ENCODE measurements at regions not wholly inside any gene's neighbourhood (a gene's known extent, or its start where the extent isn't known, plus 50 kb on each side); places are given as distances from the start of the nearest gene placed in this dataset.
A peak's percentile ranks its signal among the peaks of the same experiment; 100 is the strongest.

DNA sequence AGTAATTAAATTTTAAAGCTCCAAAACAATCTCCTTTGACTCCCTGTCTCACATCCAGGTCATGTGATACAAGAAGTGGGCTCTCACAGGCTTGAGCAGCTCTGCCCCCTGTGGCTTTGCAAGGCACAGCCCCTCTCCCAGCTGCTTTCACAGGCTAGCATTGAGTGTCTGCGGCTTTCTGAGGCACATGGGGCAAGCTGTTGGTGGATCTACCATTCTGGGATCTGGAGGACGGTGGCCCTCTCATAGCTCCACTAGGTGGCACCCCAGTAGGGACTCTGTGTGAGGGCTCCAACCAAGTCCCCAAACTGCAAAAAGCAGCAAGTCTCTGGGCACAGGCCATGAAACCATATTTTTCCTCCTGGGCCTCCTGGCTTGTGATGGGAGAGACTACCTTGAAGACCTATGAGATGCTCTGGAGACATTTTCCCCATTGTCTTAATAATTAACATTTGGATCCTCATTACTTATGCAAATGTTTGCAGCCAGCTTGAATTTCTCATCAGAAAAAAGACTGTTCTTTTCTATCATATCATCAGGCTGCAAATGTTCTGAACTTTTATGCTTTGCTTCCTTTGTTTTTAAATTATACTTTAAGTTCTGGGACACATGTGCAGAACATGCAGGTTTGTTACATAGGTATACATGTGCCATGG lies 554.1 kb upstream of the OLFM3 start:
- Histone ChIP-seq H3K4me2 (ENCODE audit: control insufficient read depth, extremely low read depth, insufficient read depth, low read depth, low read length) (no peak overlapping the region), H3K36me3 (ENCODE audit: control insufficient read depth in 2 of 2, extremely low read depth in 1 of 2, insufficient read depth in 2 of 2, low read length in 2 of 2) (no peaks in the 10 kb centered on the region), H3K4me1 (ENCODE audit: control insufficient read depth, extremely low read depth, insufficient read depth, low read length) (no peaks in the 10 kb centered on the region), H3K9me3 (ENCODE audit: control insufficient read depth, low read depth, low read length) (no peaks in the 10 kb centered on the region), H3K4me3 (ENCODE audit: control insufficient read depth in 2 of 3, extremely low read depth in 1 of 3, insufficient read depth in 2 of 3, low read depth in 1 of 3, low read length in 3 of 3) (no peak overlapping the region), H3K9ac (ENCODE audit: control insufficient read depth, extremely low read depth, insufficient read depth, low read length) (no peak overlapping the region), H4K20me1 (ENCODE audit: control insufficient read depth, extremely low read depth, insufficient read depth, low read length) (no peaks in the 10 kb centered on the region), H3K9me1 (ENCODE audit: control insufficient read depth, extremely low read depth, insufficient read depth, low read length) (no peaks in the 10 kb centered on the region), H2AFZ (ENCODE audit: control insufficient read depth, low read length) (no peak overlapping the region), H3K79me2 (ENCODE audit: control insufficient read depth, insufficient read depth, low read length) (no peaks in the 10 kb centered on the region), H3K27me3 (ENCODE audit: control insufficient read depth, extremely low read depth, insufficient read depth, low read length) (no peaks in the 10 kb centered on the region), H3K27ac (ENCODE audit: control insufficient read depth, insufficient read depth, low read length) (no peak overlapping the region)
- dilution Hi-C loops (cut with MboI; ENCODE audit: extremely low pct_ligation_motif_present, low sequenced_read_pairs), result no loop called here
- TF ChIP-seq, protein P1, sequence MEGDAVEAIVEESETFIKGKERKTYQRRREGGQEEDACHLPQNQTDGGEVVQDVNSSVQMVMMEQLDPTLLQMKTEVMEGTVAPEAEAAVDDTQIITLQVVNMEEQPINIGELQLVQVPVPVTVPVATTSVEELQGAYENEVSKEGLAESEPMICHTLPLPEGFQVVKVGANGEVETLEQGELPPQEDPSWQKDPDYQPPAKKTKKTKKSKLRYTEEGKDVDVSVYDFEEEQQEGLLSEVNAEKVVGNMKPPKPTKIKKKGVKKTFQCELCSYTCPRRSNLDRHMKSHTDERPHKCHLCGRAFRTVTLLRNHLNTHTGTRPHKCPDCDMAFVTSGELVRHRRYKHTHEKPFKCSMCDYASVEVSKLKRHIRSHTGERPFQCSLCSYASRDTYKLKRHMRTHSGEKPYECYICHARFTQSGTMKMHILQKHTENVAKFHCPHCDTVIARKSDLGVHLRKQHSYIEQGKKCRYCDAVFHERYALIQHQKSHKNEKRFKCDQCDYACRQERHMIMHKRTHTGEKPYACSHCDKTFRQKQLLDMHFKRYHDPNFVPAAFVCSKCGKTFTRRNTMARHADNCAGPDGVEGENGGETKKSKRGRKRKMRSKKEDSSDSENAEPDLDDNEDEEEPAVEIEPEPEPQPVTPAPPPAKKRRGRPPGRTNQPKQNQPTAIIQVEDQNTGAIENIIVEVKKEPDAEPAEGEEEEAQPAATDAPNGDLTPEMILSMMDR (optimal IDR thresholded peaks at IDR 0.05 in 1 of 3, IDR thresholded peaks at IDR 0.05 in 1 of 3, conservative IDR thresholded peaks at IDR 0.05 in 1 of 3; ENCODE audit: extremely low read depth in 1 of 3, insufficient read depth in 2 of 3, low read length in 3 of 3), result peak in 2 of 3 experiments; percentile 9 to 55
- TF ChIP-seq EZH2 (IDR thresholded peaks at IDR 0.05; ENCODE audit: low read length), result no peak
- FAIRE-seq (no peak), DNase-seq (ENCODE audit: low read depth, low spot score) (no peak)

- dilution Hi-C loops (cut with MboI; ENCODE audit: extremely low pct_ligation_motif_present, low sequenced_read_pairs), result no loop called here
Observed at GRCh38 chr1:102546251-102546650, 549.5 kb upstream of the OLFM3 start.

More at GRCh38 chr1:102546251-102546650, 549.5 kb upstream of the OLFM3 start:
- Histone ChIP-seq H3K4me2 (ENCODE audit: control insufficient read depth, extremely low read depth, insufficient read depth, low read depth, low read length) (no peak overlapping the region), H3K27ac (ENCODE audit: control insufficient read depth, insufficient read depth, low read length) (no peak overlapping the region), H3K9me1 (ENCODE audit: control insufficient read depth, extremely low read depth, insufficient read depth, low read length) (no peaks in the 10 kb centered on the region), H3K9ac (ENCODE audit: control insufficient read depth, extremely low read depth, insufficient read depth, low read length) (no peak overlapping the region), H3K27me3 (ENCODE audit: control insufficient read depth, extremely low read depth, insufficient read depth, low read length) (no peaks in the 10 kb centered on the region), H3K79me2 (ENCODE audit: control insufficient read depth, insufficient read depth, low read length) (no peaks in the 10 kb centered on the region), H4K20me1 (ENCODE audit: control insufficient read depth, extremely low read depth, insufficient read depth, low read length) (no peaks in the 10 kb centered on the region), H3K4me3 (ENCODE audit: control insufficient read depth in 2 of 3, extremely low read depth in 1 of 3, insufficient read depth in 2 of 3, low read depth in 1 of 3, low read length in 3 of 3) (no peak overlapping the region), H2AFZ (ENCODE audit: control insufficient read depth, low read length) (no peak overlapping the region), H3K9me3 (ENCODE audit: control insufficient read depth, low read depth, low read length) (no peaks in the 10 kb centered on the region), H3K4me1 (ENCODE audit: control insufficient read depth, extremely low read depth, insufficient read depth, low read length) (no peaks in the 10 kb centered on the region), H3K36me3 (ENCODE audit: control insufficient read depth in 2 of 2, extremely low read depth in 1 of 2, insufficient read depth in 2 of 2, low read length in 2 of 2) (no peaks in the 10 kb centered on the region)
- DNase-seq (ENCODE audit: low read depth, low spot score) (no peak), FAIRE-seq (no peak)
- TF ChIP-seq, protein P1 (optimal IDR thresholded peaks at IDR 0.05 in 1 of 3, IDR thresholded peaks at IDR 0.05 in 1 of 3, conservative IDR thresholded peaks at IDR 0.05 in 1 of 3; ENCODE audit: extremely low read depth in 1 of 3, insufficient read depth in 2 of 3, low read length in 3 of 3), result no peak
- TF ChIP-seq EZH2 (IDR thresholded peaks at IDR 0.05; ENCODE audit: low read length), result no peak

All from keratinocyte (primary cell).